Neural progenitor cell (in vitro differentiated cells): ENCODE measurements at regions not wholly inside any gene's neighbourhood (a gene's known extent, or its start where the extent isn't known, plus 50 kb on each side); places are given as distances from the start of the nearest gene placed in this dataset.

Source experiments
- DNase-seq: peaks from one replicate; pipeline ENCODE4 v3.0.0-alpha.2; 2016; ENCODE audit warnings: low spot score
- H2AFZ ChIP-seq: fragments of 200-600 bp; sonication (generic); replicated peaks from 2 replicates; pipeline ENCODE4 v1.6.1; 2016; ENCODE audit warnings: antibody characterized with exemption
- H3F3A ChIP-seq: fragments of 200-600 bp; sonication (generic); 2 replicates; pipeline ENCODE4 v1.6.1; 2016; ENCODE audit warnings: antibody characterized with exemption, low read depth
- H3K27ac ChIP-seq: fragments of 200-600 bp; sonication (generic); 2 replicates; pipeline ENCODE4 v1.5.1; 2016; ENCODE audit warnings: mild to moderate bottlenecking
- H3K27me3 ChIP-seq: fragments of 200-600 bp; sonication (generic); 2 replicates; pipeline ENCODE4 v1.6.1; 2016; ENCODE audit warnings: mild to moderate bottlenecking, moderate library complexity
- H3K36me3 ChIP-seq: fragments of 200-600 bp; sonication (generic); 2 replicates; pipeline ENCODE4 v1.5.1; 2016
- H3K4me1 ChIP-seq: fragments of 200-600 bp; sonication (generic); 2 replicates; pipeline ENCODE4 v1.6.1; 2016; ENCODE audit warnings: mixed run types
- H3K4me2 ChIP-seq: fragments of 200-600 bp; sonication (generic); 2 replicates; pipeline ENCODE4 v1.6.1; 2016
- H3K4me3 ChIP-seq: fragments of 200-600 bp; sonication (generic); 2 replicates; pipeline ENCODE4 v1.5.1; 2016
- H3K79me2 ChIP-seq: fragments of 200-600 bp; sonication (generic); 2 replicates; pipeline ENCODE4 v1.6.1; 2016; ENCODE audit warnings: low read depth
- H3K9ac ChIP-seq: fragments of 200-600 bp; sonication (generic); 2 replicates; pipeline ENCODE4 v1.6.1; 2016
- H3K9me3 ChIP-seq: fragments of 200-600 bp; sonication (generic); 2 replicates; pipeline ENCODE4 v1.5.1; 2016; ENCODE audit warnings: low read depth
- H4K20me1 ChIP-seq: fragments of 200-600 bp; sonication (generic); 2 replicates; pipeline ENCODE4 v1.6.1; 2016; ENCODE audit warnings: low read depth
- H3K27ac Mint-ChIP-seq: 3 replicates; pipeline ENCODE4 v1.8.0; 2021; ENCODE audit warnings: mixed read lengths
- H3K27me3 Mint-ChIP-seq: 2 replicates; pipeline ENCODE4 v1.8.0; 2022; ENCODE audit warnings: low read depth, mild to moderate bottlenecking, inconsistent platforms, moderate library complexity, mixed read lengths; ENCODE audit not compliant: insufficient read depth
- H3K36me3 Mint-ChIP-seq: 3 replicates; pipeline ENCODE4 v1.8.0; 2021; ENCODE audit warnings: mixed read lengths
- H3K4me1 Mint-ChIP-seq: 3 replicates; pipeline ENCODE4 v1.8.0; 2021; ENCODE audit warnings: mixed read lengths
- H3K4me3 Mint-ChIP-seq: 3 replicates; pipeline ENCODE4 v1.8.0; 2021; ENCODE audit warnings: mild to moderate bottlenecking, moderate library complexity, mixed read lengths
- H3K9me3 Mint-ChIP-seq: 3 replicates; pipeline ENCODE4 v1.8.0; 2020; ENCODE audit warnings: mixed read lengths
- CTCF ChIP-seq: fragments of 200-600 bp; sonication (generic); IDR thresholded peaks from 2 replicates; pipeline ENCODE4 v1.5.1; 2017; ENCODE audit warnings: antibody characterized with exemption, mild to moderate bottlenecking
- EZH2 ChIP-seq: fragments of 200-600 bp; sonication (generic); IDR thresholded peaks from 2 replicates; pipeline ENCODE4 v1.6.1; 2017; ENCODE audit warnings: antibody characterized with exemption, mild to moderate bottlenecking, moderate library complexity
- EZH2phosphoT487 ChIP-seq: fragments of 200-600 bp; sonication (generic); IDR thresholded peaks from 2 replicates; pipeline ENCODE4 v1.6.1; 2017; ENCODE audit warnings: antibody characterized with exemption

- Histone ChIP-seq H4K20me1 (no peaks in the 10 kb centered on the region), H3K4me1 (no peaks in the 10 kb centered on the region), H3K9ac (no peak overlapping the region), H3K4me3 (no peak overlapping the region), H3K79me2 (no peaks in the 10 kb centered on the region), H3K36me3 (no peaks in the 10 kb centered on the region), H3K27ac (no peak overlapping the region), H2AFZ (no peak overlapping the region), H3K4me2 (no peak overlapping the region), H3K27me3 (no peaks in the 10 kb centered on the region), H3K9me3 (no peaks in the 10 kb centered on the region), H3F3A (no peaks in the 10 kb centered on the region)
- Mint-ChIP-seq H3K36me3 (no peaks in the 10 kb centered on the region), H3K4me3 (no peak overlapping the region), H3K9me3 (no peaks in the 10 kb centered on the region), H3K27me3 (no peaks in the 10 kb centered on the region), H3K4me1 (no peaks in the 10 kb centered on the region), H3K27ac (no peak overlapping the region)
- TF ChIP-seq CTCF (no peak), EZH2phosphoT487 (no peak), EZH2 (no peak)
- no peak for DNase-seq
Measured at GRCh38 chr12:19692091-19692490, 252.8 kb downstream of the AEBP2 start.

GRCh38 chr12:19692566-19692965 is 253.3 kb downstream of the AEBP2 start:
- H3F3A ChIP-seq: no peaks in the 10 kb centered on the region
- no peaks in the 10 kb centered on the region for H4K20me1 ChIP-seq
- Mint-ChIP-seq H3K9me3 (no peaks in the 10 kb centered on the region), H3K4me1 (no peaks in the 10 kb centered on the region), H3K4me3 (no peak overlapping the region), H3K27me3 (no peaks in the 10 kb centered on the region), H3K36me3 (no peaks in the 10 kb centered on the region), H3K27ac (no peak overlapping the region)
- no peak overlapping the region for H3K4me2 ChIP-seq
- no peak overlapping the region for H3K4me3 ChIP-seq
- H3K9me3 ChIP-seq: no peaks in the 10 kb centered on the region
- no peak for DNase-seq
- TF ChIP-seq CTCF (no peak), EZH2 (no peak), EZH2phosphoT487 (no peak)
- H3K4me1 ChIP-seq: no peaks in the 10 kb centered on the region
- no peaks in the 10 kb centered on the region for H3K79me2 ChIP-seq
- no peak overlapping the region for H3K27ac ChIP-seq
- no peak overlapping the region for H3K9ac ChIP-seq
- no peaks in the 10 kb centered on the region for H3K27me3 ChIP-seq
- no peak overlapping the region for H2AFZ ChIP-seq
- H3K36me3 ChIP-seq: no peaks in the 10 kb centered on the region

- no peaks in the 10 kb centered on the region for H3K4me1 ChIP-seq
- H3K4me1 Mint-ChIP-seq: no peaks in the 10 kb centered on the region
- no peak overlapping the region for H3K4me3 ChIP-seq
- H3K27me3 ChIP-seq: no peaks in the 10 kb centered on the region
- no peak overlapping the region for H3K4me3 Mint-ChIP-seq
- no peaks in the 10 kb centered on the region for H3K36me3 ChIP-seq
- no peaks in the 10 kb centered on the region for H3K36me3 Mint-ChIP-seq
- H3K79me2 ChIP-seq: no peaks in the 10 kb centered on the region
- H3K27ac Mint-ChIP-seq: no peak overlapping the region
- no peaks in the 10 kb centered on the region for H3K9me3 Mint-ChIP-seq
- H3K4me2 ChIP-seq: no peak overlapping the region
- H2AFZ ChIP-seq: peak overlapping the region; percentile 31
- DNase-seq: no peak
- H3F3A ChIP-seq: no peaks in the 10 kb centered on the region
- no peaks in the 10 kb centered on the region for H4K20me1 ChIP-seq
- TF ChIP-seq CTCF: no peak
- TF ChIP-seq EZH2: no peak
- TF ChIP-seq EZH2phosphoT487: no peak
- H3K27me3 Mint-ChIP-seq: no peaks in the 10 kb centered on the region
- no peaks in the 10 kb centered on the region for H3K9me3 ChIP-seq
- H3K9ac ChIP-seq: no peak overlapping the region
- H3K27ac ChIP-seq: no peak overlapping the region
Measured at GRCh38 chr12:19694627-19695026, 255.3 kb downstream of the AEBP2 start.
